Loucy (cell line): ENCODE measurements at regions not wholly inside any gene's neighbourhood (a gene's known extent, or its start where the extent isn't known, plus 50 kb on each side); places are given as distances from the start of the nearest gene placed in this dataset.
"Not testable (repeated sequence)": the region's sequence is repeated elsewhere in the genome, so short reads cannot be mapped to it uniquely, and the experiment has no call there.

Source experiments
- H2AFZ ChIP-seq: fragments of 200-600 bp; sonication (generic); 2 replicates; pipeline ENCODE4 v1.6.0; 2016; ENCODE audit warnings: antibody characterized with exemption, mild to moderate bottlenecking, low read length, moderate library complexity
- H3F3A ChIP-seq: fragments of 200-600 bp; 2 replicates; pipeline ENCODE4 v1.6.0; 2016; ENCODE audit warnings: antibody characterized with exemption, low read depth, mild to moderate bottlenecking
- H3K27me3 ChIP-seq: fragments of 200-600 bp; sonication (generic); 2 replicates; pipeline ENCODE4 v1.6.1; 2014; ENCODE audit warnings: low read length, mild to moderate bottlenecking; ENCODE audit not compliant: insufficient read depth, poor library complexity, severe bottlenecking
- H3K36me3 ChIP-seq: fragments of 200-600 bp; sonication (generic); 2 replicates; pipeline ENCODE4 v1.6.1; 2016; ENCODE audit warnings: low read length; ENCODE audit not compliant: insufficient read depth
- H3K4me1 ChIP-seq: fragments of 200-600 bp; sonication (generic); 2 replicates; pipeline ENCODE4 v1.5.1; 2014; ENCODE audit warnings: low read length, mild to moderate bottlenecking; ENCODE audit not compliant: insufficient read depth, poor library complexity, severe bottlenecking
- H3K4me2 ChIP-seq: fragments of 200-600 bp; sonication (generic); 2 replicates; pipeline ENCODE4 v1.6.0; 2014; ENCODE audit warnings: antibody characterized with exemption, low read length, low read depth, mild to moderate bottlenecking; ENCODE audit not compliant: poor library complexity, severe bottlenecking
- H3K4me3 ChIP-seq: fragments of 200-600 bp; sonication (generic); 2 replicates; pipeline ENCODE4 v1.5.1; 2014; ENCODE audit warnings: low read length, mild to moderate bottlenecking, mixed read lengths; ENCODE audit not compliant: poor library complexity, severe bottlenecking
- H3K79me2 ChIP-seq: fragments of 200-600 bp; sonication (generic); 2 replicates; pipeline ENCODE4 v1.6.1; 2014; ENCODE audit warnings: low read length; ENCODE audit not compliant: insufficient read depth
- H3K9ac ChIP-seq: fragments of 200-600 bp; sonication (generic); 2 replicates; pipeline ENCODE4 v1.6.0; 2014; ENCODE audit warnings: mild to moderate bottlenecking, low read depth, low read length, moderate library complexity; ENCODE audit not compliant: poor library complexity, severe bottlenecking
- H3K9me2 ChIP-seq: fragments of 200-600 bp; sonication (generic); replicated peaks from 2 replicates; pipeline ENCODE4 v1.6.1; 2016; ENCODE audit warnings: low read depth, low read length, mixed read lengths
- H3K9me3 ChIP-seq: fragments of 200-600 bp; sonication (generic); 2 replicates; pipeline ENCODE4 v1.6.1; 2014; ENCODE audit warnings: mild to moderate bottlenecking, antibody characterized with exemption, low read length, low read depth; ENCODE audit not compliant: insufficient read depth
- H4K20me1 ChIP-seq: fragments of 200-600 bp; sonication (generic); 2 replicates; pipeline ENCODE4 v1.6.0; 2014; ENCODE audit warnings: antibody characterized with exemption, low read length, mild to moderate bottlenecking; ENCODE audit not compliant: insufficient read depth, poor library complexity, severe bottlenecking
- EZH2phosphoT487 ChIP-seq: fragments of 200-600 bp; IDR thresholded peaks from 2 replicates; pipeline ENCODE4 v1.6.1; 2018; ENCODE audit warnings: antibody characterized with exemption, mild to moderate bottlenecking, moderate library complexity, borderline replicate concordance
- TF ChIP-seq, protein P1 (sequence below): fragments of 200-600 bp; sonication (generic); conservative IDR thresholded peaks from 2 replicates; pipeline ENCODE4 v1.5.1; 2014; ENCODE audit warnings: mild to moderate bottlenecking, antibody characterized with exemption, low read length

DNA sequence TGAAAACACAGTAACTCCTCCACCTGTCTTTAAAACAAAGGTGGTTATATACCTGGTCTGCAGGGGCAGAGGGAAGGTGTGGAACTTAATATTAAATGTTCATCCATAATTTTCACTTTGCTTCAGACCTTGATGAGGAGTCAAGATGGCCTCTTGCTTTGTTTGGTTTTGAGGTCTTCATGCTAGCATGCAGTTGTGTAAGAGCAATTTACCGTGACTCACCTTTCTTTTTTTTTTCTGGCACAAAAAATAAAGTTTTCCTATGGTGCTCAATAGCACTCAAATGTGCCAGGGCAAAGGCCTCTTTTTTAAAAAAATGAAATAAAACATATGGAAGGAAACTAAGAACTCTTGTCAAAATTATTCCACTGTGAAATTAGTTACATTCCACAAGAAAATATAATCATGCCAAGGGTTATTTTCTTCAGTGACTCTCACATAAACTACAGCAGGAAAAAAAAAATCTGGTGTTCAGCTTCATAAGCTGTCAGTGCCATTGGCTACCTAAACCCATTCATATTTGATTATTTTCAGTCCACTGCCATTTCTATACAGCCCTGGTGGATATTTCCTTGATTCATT lies 128.2 kb downstream of the SLC7A11 start:
- H2AFZ ChIP-seq = no peak overlapping the region
- no peak overlapping the region for H3K9ac ChIP-seq
- H4K20me1 ChIP-seq = no peaks in the 10 kb centered on the region
- H3K79me2 ChIP-seq = no peaks in the 10 kb centered on the region
- no peaks in the 10 kb centered on the region for H3K9me2 ChIP-seq
- no peaks in the 10 kb centered on the region for H3K36me3 ChIP-seq
- H3K9me3 ChIP-seq = peaks cover under 1% of the 10 kb centered on the region; the same call in 1 of the 2 replicates
- no peaks in the 10 kb centered on the region for H3K27me3 ChIP-seq
- H3K4me3 ChIP-seq = no peak overlapping the region
- H3K4me1 ChIP-seq = no peaks in the 10 kb centered on the region
- no peaks in the 10 kb centered on the region for H3F3A ChIP-seq
- H3K4me2 ChIP-seq = no peak overlapping the region
- no peak for TF ChIP-seq EZH2phosphoT487
- TF ChIP-seq, protein P1, sequence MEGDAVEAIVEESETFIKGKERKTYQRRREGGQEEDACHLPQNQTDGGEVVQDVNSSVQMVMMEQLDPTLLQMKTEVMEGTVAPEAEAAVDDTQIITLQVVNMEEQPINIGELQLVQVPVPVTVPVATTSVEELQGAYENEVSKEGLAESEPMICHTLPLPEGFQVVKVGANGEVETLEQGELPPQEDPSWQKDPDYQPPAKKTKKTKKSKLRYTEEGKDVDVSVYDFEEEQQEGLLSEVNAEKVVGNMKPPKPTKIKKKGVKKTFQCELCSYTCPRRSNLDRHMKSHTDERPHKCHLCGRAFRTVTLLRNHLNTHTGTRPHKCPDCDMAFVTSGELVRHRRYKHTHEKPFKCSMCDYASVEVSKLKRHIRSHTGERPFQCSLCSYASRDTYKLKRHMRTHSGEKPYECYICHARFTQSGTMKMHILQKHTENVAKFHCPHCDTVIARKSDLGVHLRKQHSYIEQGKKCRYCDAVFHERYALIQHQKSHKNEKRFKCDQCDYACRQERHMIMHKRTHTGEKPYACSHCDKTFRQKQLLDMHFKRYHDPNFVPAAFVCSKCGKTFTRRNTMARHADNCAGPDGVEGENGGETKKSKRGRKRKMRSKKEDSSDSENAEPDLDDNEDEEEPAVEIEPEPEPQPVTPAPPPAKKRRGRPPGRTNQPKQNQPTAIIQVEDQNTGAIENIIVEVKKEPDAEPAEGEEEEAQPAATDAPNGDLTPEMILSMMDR = no peak

DNA sequence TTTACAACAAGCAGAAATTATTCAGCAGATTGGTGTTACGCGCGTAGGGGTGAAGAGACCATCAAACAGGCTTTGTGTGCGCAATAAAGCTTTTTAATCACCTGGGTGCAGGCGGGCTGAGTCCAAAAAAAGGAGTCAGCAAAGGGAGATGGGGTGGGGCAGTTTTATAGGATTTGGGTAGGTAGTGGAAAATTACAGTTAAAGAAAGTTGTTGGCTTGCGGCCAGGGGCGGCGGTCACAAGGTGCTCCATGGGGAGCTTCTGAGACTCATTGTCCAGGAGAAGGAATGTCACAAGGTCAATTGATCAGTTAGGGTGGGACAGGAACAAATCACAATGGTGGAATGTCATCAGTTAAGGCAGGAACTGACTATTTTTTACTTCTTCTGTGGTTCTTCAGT lies 129.3 kb downstream of the SLC7A11 start:
- H3K79me2 ChIP-seq, H3K36me3 ChIP-seq, H2AFZ ChIP-seq, H3K4me1 ChIP-seq, H3F3A ChIP-seq, H3K9ac ChIP-seq, H3K4me3 ChIP-seq, H3K27me3 ChIP-seq, H3K4me2 ChIP-seq, H3K9me2 ChIP-seq, H4K20me1 ChIP-seq, H3K9me3 ChIP-seq: not testable (repeated sequence)

DNA sequence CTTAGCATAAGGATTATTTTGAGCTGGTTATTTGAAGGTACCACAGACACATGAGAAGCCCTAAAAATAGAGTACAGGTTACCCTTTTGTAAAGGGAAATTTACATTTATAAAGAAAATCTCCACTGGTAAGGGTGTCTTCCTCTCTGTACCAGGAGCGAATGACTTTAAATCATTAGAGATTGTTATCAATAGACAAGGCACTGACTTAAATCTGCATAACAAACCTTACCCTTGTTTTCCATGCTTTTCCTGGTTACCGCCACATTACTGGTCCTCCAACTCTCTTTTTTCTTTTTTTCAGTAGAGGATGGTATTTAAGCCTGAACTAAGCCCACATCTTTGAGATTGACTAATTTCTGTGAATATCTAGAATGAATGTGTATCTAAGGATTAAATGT lies 129.8 kb downstream of the SLC7A11 start:
- no peak overlapping the region for H3K4me3 ChIP-seq
- H2AFZ ChIP-seq = no peak overlapping the region

More for the DNA sequence above, 129.8 kb downstream of the SLC7A11 start:
- TF ChIP-seq EZH2phosphoT487 = no peak
- TF ChIP-seq, protein P1 = no peak
- Histone ChIP-seq H3K9ac (no peak overlapping the region), H3K9me2 (no peaks in the 10 kb centered on the region), H3K79me2 (no peaks in the 10 kb centered on the region), H3K4me2 (no peak overlapping the region), H3K4me1 (peaks cover 9% of the 10 kb centered on the region), H3K27me3 (no peaks in the 10 kb centered on the region), H3K36me3 (no peaks in the 10 kb centered on the region), H4K20me1 (no peaks in the 10 kb centered on the region), H3F3A (no peaks in the 10 kb centered on the region), H3K9me3 (peaks cover 3% of the 10 kb centered on the region; the same call in 1 of the 2 replicates)
